HUES64 (cell line): ENCODE measurements at regions not wholly inside any gene's neighbourhood (a gene's known extent, or its start where the extent isn't known, plus 50 kb on each side); places are given as distances from the start of the nearest gene placed in this dataset.
"Not testable (repeated sequence)": the region's sequence is repeated elsewhere in the genome, so short reads cannot be mapped to it uniquely, and the experiment has no call there.

Source experiments
- H3K27ac ChIP-seq: 2 replicates; pipeline ENCODE4 v1.7.0; 2013; ENCODE audit warnings: low read depth, low read length, inconsistent platforms
- H3K27me3 ChIP-seq: 2 replicates; pipeline ENCODE4 v1.6.1; 2013; ENCODE audit warnings: mild to moderate bottlenecking, low read length; ENCODE audit not compliant: insufficient read depth
- H3K36me3 ChIP-seq: 2 replicates; pipeline ENCODE4 v1.6.1; 2013; ENCODE audit warnings: mild to moderate bottlenecking, low read length; ENCODE audit not compliant: insufficient read depth
- H3K4me1 ChIP-seq: 2 replicates; pipeline ENCODE4 v1.6.1; 2013; ENCODE audit warnings: mild to moderate bottlenecking, low read length, moderate library complexity; ENCODE audit not compliant: insufficient read depth
- H3K4me3 ChIP-seq: 2 replicates; pipeline ENCODE4 v1.5.1; 2013; ENCODE audit warnings: mild to moderate bottlenecking, low read length, moderate library complexity
- H3K9ac ChIP-seq: 2 replicates; pipeline ENCODE4 v1.6.1; 2013; ENCODE audit warnings: mild to moderate bottlenecking, low read depth, low read length
- H3K9me3 ChIP-seq: 2 replicates; pipeline ENCODE4 v1.6.1; 2013; ENCODE audit warnings: low read depth, low read length; ENCODE audit not compliant: insufficient read depth
- WGBS: fragments of 150-250, 120-280 bp; methylation state at CpG from one replicate; pipeline ENCODE4 v1.1.7; 2013; ENCODE audit warnings: missing lambda C conversion rate; 5-methylcytosine and 5-hydroxymethylcytosine counted together

GRCh38 chr9:26237256-26237655 lies 559.0 kb upstream of the TUSC1 start:
- no peak overlapping the region for H3K4me3 ChIP-seq
- no peak overlapping the region for H3K27ac ChIP-seq
- H3K9ac ChIP-seq: no peak overlapping the region
- no peaks in the 10 kb centered on the region for H3K4me1 ChIP-seq
- no peaks in the 10 kb centered on the region for H3K27me3 ChIP-seq
- no peaks in the 10 kb centered on the region for H3K36me3 ChIP-seq
- no peaks in the 10 kb centered on the region for H3K9me3 ChIP-seq
- 90% methylated on average over 3 of the region's 3 CpGs for WGBS

DNA sequence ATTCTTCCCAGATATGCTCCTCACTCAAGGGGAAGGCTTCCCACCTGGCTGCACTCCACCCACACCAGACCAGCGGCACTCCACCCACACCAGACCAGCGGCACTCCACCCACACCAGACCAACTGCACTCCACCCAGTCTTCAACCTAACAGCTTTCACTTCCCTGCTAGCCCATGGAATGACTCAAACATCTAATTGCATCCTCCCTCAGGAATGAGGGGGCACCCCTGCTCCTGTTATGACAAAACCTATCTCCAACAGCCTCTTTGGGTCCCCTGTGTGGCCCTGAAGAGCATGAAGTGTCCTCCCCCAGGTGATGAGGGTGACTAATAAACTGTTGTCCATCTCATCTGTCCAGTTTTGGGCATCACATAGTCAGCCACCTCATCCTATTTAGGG lies 556.6 kb upstream of the TUSC1 start:
- Histone ChIP-seq H3K36me3 (no peaks in the 10 kb centered on the region), H3K4me1 (no peaks in the 10 kb centered on the region), H3K27ac (no peak overlapping the region), H3K9me3 (no peaks in the 10 kb centered on the region), H3K4me3 (no peak overlapping the region), H3K9ac (no peak overlapping the region), H3K27me3 (no peaks in the 10 kb centered on the region)
- WGBS: 87% methylated on average over 2 of the region's 2 CpGs

- 96% methylated on average over 2 of the region's 4 CpGs for WGBS
- Histone ChIP-seq H3K4me1 (peaks cover 3% of the 10 kb centered on the region; the same call in 1 of the 2 replicates), H3K27ac (no peak overlapping the region), H3K9ac (no peak overlapping the region), H3K27me3 (no peaks in the 10 kb centered on the region), H3K36me3 (no peaks in the 10 kb centered on the region), H3K4me3 (no peak overlapping the region), H3K9me3 (no peaks in the 10 kb centered on the region)
These were observed 553.1 kb upstream of the TUSC1 start for GRCh38 chr9:26231391-26231790.

GRCh38 chr9:26229324-26230054 lies 551.2 kb upstream of the TUSC1 start:
- no peaks in the 10 kb centered on the region for H3K27me3 ChIP-seq
- no peak overlapping the region for H3K4me3 ChIP-seq
- H3K9ac ChIP-seq: no peak overlapping the region
- WGBS: 91% methylated on average over 3 of the region's 6 CpGs
- H3K27ac ChIP-seq: no peak overlapping the region
- H3K4me1 ChIP-seq: peaks cover 3% of the 10 kb centered on the region; the same call in 1 of the 2 replicates
- no peaks in the 10 kb centered on the region for H3K9me3 ChIP-seq
- H3K36me3 ChIP-seq: no peaks in the 10 kb centered on the region

GRCh38 chr9:26228273-26228672 lies 550.0 kb upstream of the TUSC1 start:
- H3K4me3 ChIP-seq: no peak overlapping the region
- no peaks in the 10 kb centered on the region for H3K9me3 ChIP-seq
- no peaks in the 10 kb centered on the region for H3K27me3 ChIP-seq
- H3K36me3 ChIP-seq: no peaks in the 10 kb centered on the region
- no CpG with 5 or more reads among the region's 2 CpGs for WGBS
- H3K4me1 ChIP-seq: peaks cover 3% of the 10 kb centered on the region; the same call in 1 of the 2 replicates
- no peak overlapping the region for H3K27ac ChIP-seq
- no peak overlapping the region for H3K9ac ChIP-seq

- Histone ChIP-seq H3K9ac (no peak overlapping the region), H3K4me1 (no peaks in the 10 kb centered on the region), H3K4me3 (no peak overlapping the region), H3K9me3 (no peaks in the 10 kb centered on the region), H3K36me3 (no peaks in the 10 kb centered on the region), H3K27me3 (no peaks in the 10 kb centered on the region), H3K27ac (no peak overlapping the region)
These were observed 543.0 kb upstream of the TUSC1 start for GRCh38 chr9:26221290-26221689.

GRCh38 chr9:26220367-26220766 lies 542.1 kb upstream of the TUSC1 start:
- Histone ChIP-seq H3K27me3 (no peaks in the 10 kb centered on the region), H3K9ac (no peak overlapping the region), H3K4me1 (no peaks in the 10 kb centered on the region), H3K27ac (no peak overlapping the region), H3K9me3 (peaks cover 5% of the 10 kb centered on the region; the same call in 1 of the 2 replicates), H3K36me3 (no peaks in the 10 kb centered on the region), H3K4me3 (no peak overlapping the region)

GRCh38 chr9:26219961-26220360 lies 541.7 kb upstream of the TUSC1 start:
- H3K4me3 ChIP-seq: no peak overlapping the region
- peaks cover 5% of the 10 kb centered on the region; the same call in 1 of the 2 replicates for H3K9me3 ChIP-seq
- 86% methylated on average over 9 of the region's 9 CpGs for WGBS
- H3K9ac ChIP-seq: no peak overlapping the region
- H3K27me3 ChIP-seq: no peaks in the 10 kb centered on the region
- H3K36me3 ChIP-seq: no peaks in the 10 kb centered on the region
- H3K27ac ChIP-seq: no peak overlapping the region
- no peaks in the 10 kb centered on the region for H3K4me1 ChIP-seq

- no peak overlapping the region for H3K27ac ChIP-seq
- H3K4me3 ChIP-seq: no peak overlapping the region
- H3K27me3 ChIP-seq: no peaks in the 10 kb centered on the region
- H3K9me3 ChIP-seq: peaks cover 8% of the 10 kb centered on the region; the same call in 1 of the 2 replicates
- WGBS: 100% methylated on average over 1 of the region's 1 CpG
- no peak overlapping the region for H3K9ac ChIP-seq
- no peaks in the 10 kb centered on the region for H3K4me1 ChIP-seq
- H3K36me3 ChIP-seq: no peaks in the 10 kb centered on the region
These were observed 538.5 kb upstream of the TUSC1 start for GRCh38 chr9:26216702-26217101.

- not testable (repeated sequence) for H3K9ac ChIP-seq, H3K9me3 ChIP-seq, H3K36me3 ChIP-seq, H3K27me3 ChIP-seq, H3K27ac ChIP-seq, H3K4me1 ChIP-seq, H3K4me3 ChIP-seq
- 94% methylated on average over 61 of the region's 61 CpGs for WGBS
These were observed 536.6 kb upstream of the TUSC1 start for GRCh38 chr9:26214713-26215444.

- H3K27me3 ChIP-seq: no peaks in the 10 kb centered on the region
- 0 out of 2 replicates have a peak, but pooled peaks cover 3% of the 10 kb centered on the region for H3K9me3 ChIP-seq
- H3K9ac ChIP-seq: no peak overlapping the region
- WGBS: 90% methylated on average over 6 of the region's 6 CpGs
- no peak overlapping the region for H3K4me3 ChIP-seq
- no peaks in the 10 kb centered on the region for H3K36me3 ChIP-seq
- H3K4me1 ChIP-seq: no peaks in the 10 kb centered on the region
- no peak overlapping the region for H3K27ac ChIP-seq
These were observed 532.2 kb upstream of the TUSC1 start for GRCh38 chr9:26210338-26210851.
